HG03095 (cell line): ENCODE measurements at regions not wholly inside any gene's neighbourhood (a gene's known extent, or its start where the extent isn't known, plus 50 kb on each side); places are given as distances from the start of the nearest gene placed in this dataset.

Experiments
- ATAC-seq: cut with Tn5 transposase; IDR thresholded peaks from one replicate; pipeline ENCODE4 v1.9.1; 2021; ENCODE audit warnings: moderate library complexity; ENCODE audit not compliant: unreplicated experiment

DNA sequence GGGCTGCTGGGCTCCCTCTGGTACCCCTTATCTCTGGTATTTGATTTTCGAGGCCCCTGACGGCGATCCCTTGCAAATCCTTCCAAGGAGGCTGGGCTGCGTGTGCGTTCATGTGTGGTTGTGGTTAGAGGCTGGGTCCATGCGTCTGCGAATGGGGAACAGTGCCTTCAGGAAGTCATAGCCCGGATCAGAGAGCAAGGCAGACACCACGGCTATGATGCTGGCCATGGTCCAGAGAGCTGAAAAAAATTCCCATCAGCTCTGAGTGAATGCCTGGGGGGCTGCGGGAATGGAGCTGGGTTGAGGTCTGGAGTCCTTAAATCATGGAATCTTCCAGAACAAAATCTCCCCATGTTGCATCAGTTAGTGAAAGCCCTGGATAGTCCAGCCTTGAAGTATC is 145.5 kb downstream of the ACKR3 start:
- ATAC-seq = no peak

DNA sequence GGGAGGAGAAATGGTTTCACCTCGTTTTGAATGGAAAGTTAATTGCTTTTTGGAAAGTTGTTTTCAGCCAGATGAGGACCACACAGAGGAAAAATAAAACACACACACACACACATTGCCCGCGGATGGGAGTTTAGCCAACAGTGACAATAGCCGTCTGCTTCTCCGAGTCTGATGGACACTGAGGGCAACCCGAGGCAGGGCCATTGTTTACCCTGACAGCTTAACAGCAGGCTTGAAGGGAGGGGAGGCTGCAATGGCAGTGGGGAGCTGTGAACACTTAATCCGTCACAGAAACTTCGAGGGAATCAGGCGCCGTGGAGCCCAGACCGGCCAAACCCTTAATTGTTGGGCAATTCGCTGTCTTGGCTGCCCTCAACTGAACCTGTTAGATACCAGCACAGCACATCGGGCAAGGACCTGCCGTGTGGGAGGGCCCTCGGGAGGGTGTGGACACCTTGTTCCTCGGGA is 145.9 kb downstream of the ACKR3 start:
- ATAC-seq = no peak

DNA sequence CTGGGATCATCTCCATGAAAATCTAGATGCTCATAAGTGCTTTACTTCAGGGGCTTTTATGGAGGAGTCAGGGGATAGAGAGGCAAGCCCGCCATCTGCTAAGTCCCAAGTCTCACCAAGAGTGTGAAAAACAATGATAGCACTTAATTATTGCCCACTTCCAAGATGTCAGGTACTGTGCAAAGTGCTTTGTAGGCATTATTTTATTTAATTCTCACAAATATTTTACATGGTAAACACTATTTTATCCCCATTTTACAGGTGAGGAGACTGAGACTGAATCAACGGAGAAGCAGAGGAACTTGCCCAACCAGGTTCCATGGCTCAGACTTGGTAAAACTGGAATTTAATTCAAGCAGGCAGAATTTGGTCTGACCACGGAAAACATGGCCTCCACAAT is 147.5 kb downstream of the ACKR3 start:
- ATAC-seq = no peak

DNA sequence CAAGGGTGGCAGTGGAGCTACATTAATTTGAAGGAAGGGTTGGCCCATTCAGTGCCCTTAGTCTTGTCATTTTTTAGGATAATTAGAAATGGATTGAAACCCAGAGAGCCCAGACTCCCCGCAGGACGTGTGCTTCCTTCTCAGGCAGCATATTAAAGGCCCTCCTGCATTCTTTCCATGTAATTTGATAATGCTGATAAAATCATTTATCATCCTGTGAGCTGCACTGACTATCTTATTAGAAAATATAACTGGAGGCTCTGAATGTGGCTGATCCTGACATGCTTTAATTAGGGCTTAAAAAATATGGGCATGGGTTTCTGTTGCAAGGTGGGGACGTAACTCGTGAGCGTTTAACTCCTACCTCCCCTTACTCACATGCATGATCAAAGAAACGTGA is 148.1 kb downstream of the ACKR3 start:
- ATAC-seq = no peak

DNA sequence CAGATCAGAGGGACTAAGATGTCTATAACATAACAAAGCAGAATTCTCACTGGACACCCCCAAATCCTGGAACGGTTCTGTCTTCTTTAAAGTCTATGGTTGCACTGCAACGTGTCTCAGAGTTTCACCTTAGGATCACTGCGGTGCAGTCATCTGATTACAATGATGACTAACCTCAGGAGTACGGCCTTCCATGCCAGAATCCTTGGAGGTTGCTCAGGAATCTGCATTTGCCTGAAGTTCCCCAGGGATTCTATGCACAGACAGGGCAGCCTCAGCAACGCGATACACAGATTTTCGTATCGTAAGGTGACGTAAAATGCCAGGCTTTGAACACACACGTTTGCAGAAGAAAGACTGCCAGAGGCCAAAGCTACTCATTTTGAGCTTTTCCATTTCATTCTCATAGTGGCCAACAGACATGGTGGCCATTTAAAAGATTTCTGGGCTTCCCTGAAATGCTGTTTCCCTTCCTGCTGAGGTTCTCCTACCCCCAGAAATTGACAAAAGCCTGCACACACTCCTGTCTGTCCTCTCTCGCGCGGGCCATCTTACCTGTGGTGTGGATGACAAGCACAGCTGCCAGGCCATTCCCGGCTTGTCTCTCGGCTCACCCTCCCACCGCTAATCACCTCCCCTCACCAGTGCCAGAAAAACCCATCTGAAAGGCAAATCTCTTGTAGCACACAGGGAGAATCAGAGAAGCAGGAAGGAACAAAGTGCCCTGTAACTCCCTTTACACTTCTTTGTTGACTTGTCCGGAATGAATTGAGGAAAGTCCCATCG is 148.8 kb downstream of the ACKR3 start:
- ATAC-seq = no peak

DNA sequence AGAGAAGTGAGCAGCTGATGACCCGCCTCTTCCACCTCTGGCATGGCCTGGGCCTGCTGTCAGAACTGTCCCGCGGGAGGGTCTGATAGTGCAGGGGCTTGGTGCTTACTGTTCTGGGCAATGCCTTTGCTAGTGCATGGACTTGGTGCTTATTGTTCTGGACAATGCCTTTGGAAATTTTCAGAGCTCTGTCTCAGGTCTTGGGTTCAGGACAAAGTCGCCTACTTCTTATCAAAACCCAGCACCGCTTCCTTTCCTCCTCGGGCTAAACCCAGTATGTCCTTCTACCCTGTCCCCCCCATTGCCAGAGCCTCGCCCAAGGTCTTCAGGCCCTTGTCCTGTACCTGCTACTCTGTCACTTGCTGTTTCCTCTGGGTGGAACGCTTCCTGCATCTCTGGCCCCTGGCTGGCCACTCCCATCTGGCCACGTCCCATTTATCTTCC is 149.6 kb downstream of the ACKR3 start:
- no peak for ATAC-seq

DNA sequence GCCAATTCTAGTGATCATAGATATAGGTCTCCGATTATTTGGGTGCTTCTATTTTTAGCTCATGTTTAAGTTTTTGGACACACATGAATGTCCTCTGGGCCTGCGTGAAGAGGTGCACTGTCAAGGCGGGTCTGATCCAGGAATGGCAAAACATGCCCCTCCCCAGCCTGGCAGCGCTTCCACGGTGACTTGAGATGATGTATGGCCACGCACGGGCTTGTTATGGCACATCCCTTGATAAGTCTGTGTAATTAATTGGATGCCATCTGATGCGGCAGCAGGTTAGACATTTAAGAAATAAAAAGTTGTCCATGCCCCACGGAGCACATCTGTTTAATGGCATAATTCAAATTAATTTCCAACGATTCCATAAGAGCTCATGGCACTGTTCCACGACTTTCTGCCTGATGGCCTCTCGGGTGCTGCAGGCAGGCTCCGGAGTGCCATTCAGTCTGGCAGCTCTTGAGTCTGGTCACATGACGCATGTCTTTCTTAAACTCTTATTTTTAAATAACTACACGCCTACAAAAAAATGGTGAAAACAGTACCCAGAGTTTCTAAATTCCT is 151.4 kb downstream of the ACKR3 start:
- no peak for ATAC-seq

DNA sequence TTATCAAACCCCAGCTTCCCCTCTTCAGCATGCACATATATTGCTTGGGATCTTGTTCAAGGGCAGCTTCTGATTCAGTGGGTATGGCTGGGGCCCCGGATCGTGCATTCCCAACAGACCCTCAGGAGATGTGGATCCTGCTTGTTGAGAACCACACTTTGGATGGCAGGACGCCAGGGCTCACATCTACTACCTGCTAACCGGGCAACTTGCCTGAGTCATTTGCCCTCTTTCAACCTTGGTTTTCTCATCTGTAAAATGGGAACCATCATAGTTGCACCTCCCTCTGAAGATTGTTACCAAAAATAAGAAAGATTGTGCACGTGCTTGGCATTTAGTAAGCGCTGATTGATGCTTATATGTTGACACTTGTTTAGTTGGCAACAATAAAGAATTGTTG is 154.6 kb downstream of the ACKR3 start:
- no peak for ATAC-seq

DNA sequence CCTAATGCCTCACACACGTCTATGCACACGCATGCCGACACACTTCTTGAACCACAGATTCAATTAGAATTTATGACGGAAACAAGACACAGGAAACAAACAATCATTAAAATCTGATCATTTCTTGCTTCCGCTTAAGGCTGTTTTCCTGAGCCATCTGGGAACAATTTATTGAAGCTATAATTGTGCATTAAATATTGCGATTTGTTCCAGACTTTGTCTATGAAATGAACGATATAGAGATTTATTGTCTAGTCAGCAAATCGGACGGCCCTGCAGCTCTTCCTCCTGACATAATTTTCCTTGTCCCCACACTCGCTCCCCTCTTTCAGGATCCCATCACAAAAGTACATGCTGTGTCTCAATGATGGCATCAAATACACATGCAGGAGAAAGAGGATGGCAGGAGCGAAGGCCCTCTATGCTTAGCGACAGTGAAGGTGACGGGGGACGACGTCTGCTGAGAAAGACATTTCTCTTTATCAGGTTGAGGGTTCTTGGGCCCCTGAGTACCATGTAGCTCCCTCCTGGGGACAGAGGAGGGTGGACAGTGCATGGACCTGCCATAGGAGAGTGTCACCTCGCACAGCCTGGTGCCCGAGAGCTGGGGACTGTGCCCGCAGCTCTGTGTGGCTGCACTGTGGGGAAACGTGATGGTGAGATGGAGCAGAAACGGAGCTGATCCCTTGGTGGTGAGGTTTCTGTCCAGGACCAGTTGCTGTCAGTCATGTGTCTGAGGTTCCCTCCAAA is 157.3 kb downstream of the ACKR3 start:
- ATAC-seq = no peak

DNA sequence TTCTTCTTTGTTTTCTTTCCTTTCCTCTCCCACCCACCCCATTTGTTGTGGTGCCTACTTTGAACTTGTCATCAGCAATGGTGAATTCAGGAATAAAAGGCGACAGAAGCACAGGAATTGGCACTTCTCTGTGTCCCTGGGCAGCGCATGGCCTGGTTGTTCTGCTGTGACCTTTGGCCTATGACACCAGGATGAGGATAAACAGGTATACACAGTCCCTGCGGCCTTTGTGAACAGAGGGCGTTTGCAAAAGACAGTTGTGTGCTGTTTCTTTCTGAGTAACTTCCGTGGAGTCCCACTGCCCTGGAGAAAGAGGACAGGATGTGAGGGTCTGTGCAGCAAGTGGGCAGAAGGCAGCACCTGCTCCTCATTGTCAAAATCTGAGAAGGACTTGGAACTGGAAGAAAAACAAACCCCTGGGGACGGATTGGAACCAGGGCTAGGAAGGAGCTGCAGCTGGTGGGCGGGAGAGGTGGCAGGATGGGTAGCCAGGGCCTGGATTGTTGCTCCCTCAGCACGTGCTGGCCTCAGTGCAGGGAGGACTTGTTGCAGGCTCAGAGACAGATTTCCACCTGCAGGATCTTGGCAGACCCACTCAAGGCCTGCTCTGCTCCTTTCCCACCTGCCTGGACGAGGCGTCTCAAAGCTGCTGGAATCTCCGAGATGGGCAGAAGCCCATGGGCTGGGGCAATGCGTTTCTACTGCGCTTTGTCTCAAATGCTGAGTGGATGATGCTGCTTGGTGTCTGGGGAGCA is 159.5 kb downstream of the ACKR3 start:
- ATAC-seq = no peak

DNA sequence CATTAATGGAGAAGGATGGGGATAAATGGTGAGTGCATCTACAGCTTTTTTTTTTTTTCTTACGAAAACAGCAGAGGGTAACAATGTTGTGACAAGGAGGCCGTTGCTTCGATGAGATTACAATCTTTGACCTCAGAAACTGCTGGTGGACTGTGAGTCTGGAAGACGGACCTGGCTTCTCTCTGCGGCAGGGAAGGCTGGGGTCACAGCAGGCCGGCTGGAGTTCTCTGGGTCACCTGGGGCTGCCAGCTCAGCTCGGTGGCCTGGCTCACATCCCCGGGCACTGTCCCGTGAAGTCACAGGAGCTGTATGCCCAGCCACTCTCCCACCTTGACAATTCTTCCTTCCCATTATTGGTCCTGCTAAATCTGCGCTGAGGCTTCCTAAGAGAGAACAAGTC is 160.8 kb downstream of the ACKR3 start:
- ATAC-seq = no peak

DNA sequence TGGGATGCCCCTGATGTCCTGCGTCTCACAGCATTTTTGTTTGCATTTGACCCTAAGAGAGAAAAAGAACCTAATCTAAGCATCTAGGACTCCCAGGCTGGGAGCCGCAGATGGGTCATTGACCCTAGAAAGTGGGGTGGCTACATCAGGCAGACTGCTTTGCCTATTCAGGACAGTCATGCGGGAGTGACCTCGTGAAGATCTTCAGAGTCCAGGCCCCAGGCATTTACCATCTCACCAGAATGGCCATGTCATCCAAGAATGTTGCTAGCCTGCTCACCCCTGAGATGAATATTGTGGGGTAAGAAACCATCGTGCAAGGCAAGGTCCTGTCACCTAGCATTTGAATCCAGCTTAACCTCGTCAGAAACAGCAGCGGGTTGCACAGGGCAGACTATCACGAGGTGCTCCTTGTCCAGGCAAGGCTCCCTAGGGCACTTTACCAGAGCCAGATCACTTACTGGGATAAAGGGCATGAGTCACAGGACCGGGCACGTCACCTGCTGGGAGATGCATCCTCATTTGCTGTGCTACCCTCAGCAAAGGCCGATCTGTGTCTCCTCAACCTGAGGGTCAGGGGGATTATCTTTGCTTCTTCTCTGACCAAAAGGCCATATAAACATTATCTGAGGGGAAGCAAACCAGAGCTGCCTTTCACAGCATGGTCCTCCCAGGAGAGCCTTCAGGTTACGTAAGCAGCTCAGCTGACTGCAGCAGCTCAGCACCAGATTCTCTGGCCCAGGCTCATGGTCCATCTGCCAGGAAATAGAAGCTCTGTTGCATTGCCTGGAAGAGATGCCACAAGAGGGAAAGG is 162.3 kb downstream of the ACKR3 start:
- ATAC-seq = no peak

DNA sequence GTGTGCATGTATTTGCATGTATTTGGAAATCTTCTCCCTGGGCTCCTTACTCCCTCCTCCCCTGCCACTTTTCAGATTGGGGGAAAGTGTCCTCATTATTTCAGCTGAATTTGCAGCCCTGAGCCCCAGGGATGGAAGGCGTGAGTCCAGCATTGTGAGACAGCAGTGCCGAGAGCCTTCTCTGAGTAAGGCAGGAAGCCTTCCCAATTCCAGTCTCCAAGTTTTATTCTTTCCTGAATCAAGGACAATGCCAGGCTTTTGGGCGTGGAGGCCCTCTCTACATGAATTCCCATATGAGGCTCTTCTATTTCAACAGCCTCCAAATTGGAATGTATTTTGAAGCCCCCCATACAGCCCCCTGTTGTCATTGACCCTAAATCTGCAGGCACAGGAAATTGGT is 163.5 kb downstream of the ACKR3 start:
- ATAC-seq = no peak

DNA sequence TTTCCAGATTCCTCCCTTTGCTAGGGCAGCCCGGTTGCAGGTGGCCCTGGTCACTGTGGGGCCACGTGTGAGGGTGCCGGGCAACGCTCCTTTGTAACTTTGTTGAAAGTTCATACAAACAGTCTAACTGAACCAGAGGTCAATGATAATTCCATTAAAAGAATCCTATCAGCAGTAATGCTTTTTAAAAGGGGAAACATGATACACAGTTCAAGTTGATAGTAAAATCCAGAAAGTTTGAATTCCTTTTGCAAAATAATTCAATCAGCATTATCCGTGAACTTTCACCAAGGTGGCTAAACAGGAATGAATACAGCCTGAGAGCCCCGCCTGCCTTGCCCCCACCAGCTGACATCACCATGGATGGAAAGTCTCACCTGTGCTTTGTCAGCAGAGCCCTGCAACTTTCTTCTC is 166.2 kb downstream of the ACKR3 start:
- no peak for ATAC-seq

DNA sequence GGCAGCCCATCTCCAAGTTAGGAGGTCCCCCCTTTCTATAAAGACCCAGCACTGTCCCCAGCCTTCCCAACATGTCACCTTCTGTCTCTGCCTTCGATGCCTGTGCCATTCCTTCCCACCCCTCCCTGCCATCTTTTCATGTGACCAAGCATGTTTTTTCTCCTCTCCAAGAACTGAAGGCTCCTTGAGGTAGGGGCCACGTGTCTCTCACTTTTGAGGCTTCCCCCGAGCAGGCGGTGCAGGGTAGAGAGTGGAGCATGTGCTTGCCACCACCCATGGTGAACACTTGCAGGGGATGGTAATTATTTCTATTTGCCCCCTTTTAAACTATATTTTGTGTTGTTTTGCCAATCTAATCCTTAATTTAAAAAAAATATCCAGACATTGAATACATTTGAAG is 168.4 kb downstream of the ACKR3 start:
- no peak for ATAC-seq

DNA sequence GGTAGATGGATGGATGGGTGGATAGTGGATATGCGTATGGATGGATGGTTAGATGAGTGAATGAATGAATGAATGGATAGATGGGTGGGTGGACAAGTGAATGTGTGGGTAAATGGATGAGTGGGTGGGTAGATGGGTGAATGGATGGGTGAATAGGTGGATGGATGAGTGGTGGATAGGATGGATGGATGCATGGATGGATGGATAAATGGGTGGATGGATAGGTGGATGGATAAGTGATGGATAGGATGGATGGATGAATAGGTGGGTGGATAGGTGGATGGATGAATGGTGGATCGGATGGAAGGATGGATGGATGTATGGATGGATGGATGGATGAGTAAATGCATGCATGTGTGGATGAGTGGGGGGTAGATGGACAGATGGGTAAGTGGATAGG is 169.3 kb downstream of the ACKR3 start:
- ATAC-seq = no peak

DNA sequence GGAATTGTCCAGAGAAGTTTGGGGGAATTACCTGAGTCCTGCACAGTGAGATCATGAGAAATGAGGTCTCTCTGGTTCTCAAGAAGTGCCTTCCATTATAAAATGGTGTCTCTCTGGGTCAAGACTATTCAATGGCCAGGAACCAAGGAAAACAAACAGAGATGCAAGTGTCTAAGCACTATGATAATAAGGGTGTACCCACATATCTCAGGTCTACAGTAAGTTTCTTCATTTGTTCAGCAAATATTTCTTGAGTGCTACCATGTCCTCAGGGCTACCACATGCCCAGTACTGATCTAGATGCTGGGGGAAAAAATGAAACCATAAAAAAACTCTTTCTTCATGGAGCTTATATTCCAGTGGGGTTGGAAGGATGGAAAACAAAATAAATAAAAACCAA is 170.0 kb downstream of the ACKR3 start:
- no peak for ATAC-seq

DNA sequence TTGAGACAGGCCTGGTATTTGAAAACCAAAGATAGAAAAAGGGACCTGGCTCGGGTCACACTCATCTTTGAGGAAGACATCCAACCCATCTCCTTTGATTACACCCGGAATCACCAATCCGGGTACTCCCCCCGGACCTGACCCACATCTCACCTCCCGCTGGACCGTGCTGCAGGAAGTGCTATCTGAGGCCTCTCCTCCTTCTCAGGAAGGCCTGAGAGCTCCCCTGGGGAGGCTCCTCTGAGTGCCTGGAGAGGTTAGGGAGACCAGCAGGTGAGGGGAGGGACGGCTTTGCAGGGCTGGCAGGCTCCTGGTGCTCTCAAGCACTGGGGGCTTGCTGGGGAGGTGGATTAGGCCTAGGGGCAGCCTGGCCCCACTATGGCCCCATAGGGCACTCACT is 170.9 kb downstream of the ACKR3 start:
- ATAC-seq = no peak

DNA sequence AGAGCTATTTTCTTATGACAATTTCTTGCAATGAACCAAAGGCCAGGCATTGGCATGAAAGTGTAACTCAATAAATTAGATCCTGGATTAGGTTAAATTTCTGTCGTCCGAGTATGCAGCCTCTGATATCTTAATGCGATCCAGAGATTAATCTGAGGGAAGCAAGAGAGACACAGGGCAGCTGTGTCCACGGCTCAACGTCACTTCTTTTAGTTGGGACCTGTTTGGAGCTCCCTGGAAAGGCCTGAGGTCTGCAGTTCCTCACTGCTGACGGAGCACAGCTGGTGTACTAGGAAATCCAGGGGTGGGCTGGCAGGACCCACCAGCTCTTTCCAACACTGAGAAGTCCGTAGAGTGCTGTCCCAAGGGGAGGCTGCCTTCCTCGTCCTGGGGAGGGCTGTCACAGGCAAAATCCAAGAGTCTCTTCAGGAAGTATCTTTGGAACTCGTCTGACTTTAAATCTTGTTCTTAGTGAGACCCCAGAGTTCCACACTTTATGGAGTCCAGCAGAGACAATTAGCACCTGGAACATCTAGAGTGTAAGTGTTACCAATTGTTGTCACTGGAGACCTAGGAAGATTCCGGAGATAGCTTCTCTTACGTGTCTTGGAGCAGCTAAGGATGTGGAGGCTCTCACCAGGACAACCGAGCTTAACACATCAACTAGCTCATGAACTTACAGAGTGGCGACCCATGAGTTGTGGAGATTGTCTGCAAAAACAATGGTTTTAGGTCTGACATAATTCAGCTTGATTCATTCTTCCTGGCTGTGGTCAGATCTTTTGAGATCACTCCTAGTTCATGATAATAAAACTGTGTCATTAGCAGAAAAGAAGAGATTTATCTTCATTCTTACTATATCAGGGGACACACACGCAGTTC is 173.7 kb downstream of the ACKR3 start:
- no peak for ATAC-seq

DNA sequence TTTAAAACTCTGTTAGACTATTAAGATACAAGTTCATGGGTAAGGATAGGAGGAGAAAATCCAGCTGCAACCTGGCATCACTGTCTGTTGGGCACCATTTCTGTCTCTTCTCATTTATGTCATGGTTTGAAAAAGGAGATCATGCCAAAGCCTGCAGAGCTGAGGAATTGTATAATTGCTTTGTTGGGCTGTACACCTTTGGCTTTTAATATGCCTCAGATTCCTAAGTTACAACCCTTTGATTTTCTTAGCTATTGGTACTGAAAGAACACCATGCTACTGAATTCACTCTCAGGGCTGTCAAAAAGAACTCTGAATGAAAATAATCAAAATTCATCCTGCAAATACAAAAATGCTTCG is 174.3 kb downstream of the ACKR3 start:
- ATAC-seq = no peak
